GM13977 (cell line): ENCODE measurements at regions not wholly inside any gene's neighbourhood (a gene's known extent, or its start where the extent isn't known, plus 50 kb on each side); places are given as distances from the start of the nearest gene placed in this dataset.

Experiments
- DNase-seq: peaks from one replicate; pipeline ENCODE4 v3.0.0; 2012; ENCODE audit warnings: low spot score
- CTCF ChIP-seq: IDR thresholded peaks from 2 replicates; pipeline ENCODE4 v1.5.1; 2012; ENCODE audit warnings: mild to moderate bottlenecking, control low read depth; ENCODE audit not compliant: insufficient read depth; ENCODE audit errors: extremely low read depth, missing control alignments
- in situ Hi-C: fragments of 300-500 bp; cut with MboI; formaldehyde crosslinking; loops from one replicate; pipeline ENCODE4 v1.12.0; 2022; ENCODE audit warnings: low sequenced_read_pairs, low pct_unique_long_range_greater_than_20kb, mixed read lengths, inconsistent platforms; ENCODE audit not compliant: unreplicated experiment

GRCh38 chr11:23423104-23423503, 562.8 kb upstream of the CCDC179 start:
- TF ChIP-seq CTCF: no peak
- DNase-seq: no peak
- in situ Hi-C loops: no loop called here

GRCh38 chr11:23423656-23424055, 563.4 kb upstream of the CCDC179 start:
- TF ChIP-seq CTCF: no peak
- in situ Hi-C loops: no loop called here
- no peak for DNase-seq

DNA sequence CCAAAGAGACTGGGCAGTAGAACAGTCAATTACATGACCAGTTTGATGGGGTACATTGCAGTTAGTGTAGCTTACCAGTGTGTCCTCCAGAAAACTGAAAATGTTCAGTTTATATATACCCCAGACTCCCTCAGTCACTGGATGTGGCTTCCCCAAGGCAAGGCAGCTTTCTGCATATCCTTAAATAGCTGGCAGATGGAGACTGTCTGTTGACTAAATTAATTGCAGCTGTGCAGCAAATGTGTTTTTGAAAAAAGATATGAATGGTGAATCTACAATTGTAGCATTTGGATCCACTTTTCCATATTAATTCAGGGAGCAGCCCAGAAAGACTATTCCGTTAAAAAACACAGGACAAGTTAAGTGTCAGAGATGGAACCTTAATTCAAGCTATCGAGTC, 565.1 kb upstream of the CCDC179 start:
- in situ Hi-C loops: no loop called here
- TF ChIP-seq CTCF: no peak
- no peak for DNase-seq

GRCh38 chr11:23429569-23429968, 569.3 kb upstream of the CCDC179 start:
- in situ Hi-C loops: no loop called here
- TF ChIP-seq CTCF: no peak
- DNase-seq: no peak

GRCh38 chr11:23453522-23453921, 593.2 kb upstream of the CCDC179 start:
- DNase-seq: no peak
- in situ Hi-C loops: no loop called here
- TF ChIP-seq CTCF: no peak

DNA sequence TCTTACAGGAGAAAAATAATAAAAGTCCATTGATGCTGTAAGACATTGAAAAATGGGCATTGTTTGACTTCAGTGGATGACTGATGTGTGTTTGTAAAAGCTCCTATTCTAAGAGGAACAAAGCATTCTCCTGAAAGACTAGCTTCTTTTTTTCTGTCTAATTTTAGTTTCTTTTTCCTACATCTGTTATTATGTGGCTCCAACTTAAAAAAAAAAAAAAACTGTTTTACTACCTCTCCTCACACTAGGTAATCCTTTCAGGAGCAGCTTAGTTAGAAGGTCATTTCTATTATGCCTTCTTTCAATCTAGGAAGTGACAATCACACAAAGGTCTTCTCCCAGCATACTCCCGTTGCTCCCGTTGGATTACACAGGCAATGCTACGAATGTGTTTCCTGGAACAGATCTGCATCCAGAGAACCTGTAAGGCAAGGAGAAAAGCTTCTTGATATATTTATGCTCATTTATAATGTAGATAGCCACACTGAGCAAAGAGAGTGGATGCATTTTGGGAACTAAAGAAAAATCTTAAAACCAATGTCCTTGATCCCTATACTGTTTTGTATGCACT, 595.1 kb upstream of the CCDC179 start:
- no peak for DNase-seq
- no peak for TF ChIP-seq CTCF
- in situ Hi-C loops: no loop called here

DNA sequence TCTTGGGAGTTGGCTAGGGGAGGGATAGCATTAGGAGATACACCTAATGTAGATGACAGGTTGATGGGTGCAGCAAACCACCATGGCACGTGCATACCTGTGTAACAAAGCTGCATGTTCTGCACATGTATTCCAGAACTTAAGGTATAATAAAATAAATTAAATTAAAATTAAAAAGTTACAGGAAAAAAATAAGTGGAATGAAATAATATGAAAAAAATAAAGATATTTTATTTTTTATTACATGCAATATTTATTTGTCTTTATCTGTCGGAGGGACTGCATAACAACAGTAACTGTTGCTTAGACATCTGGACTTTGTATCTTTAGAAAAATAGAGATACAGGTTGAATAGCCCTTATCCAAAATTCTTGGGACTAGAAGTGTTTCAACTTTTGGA, 597.4 kb upstream of the CCDC179 start:
- in situ Hi-C loops: no loop called here
- no peak for TF ChIP-seq CTCF
- no peak for DNase-seq
